Activated naive CD4-positive, alpha-beta T cell treated with anti-CD3 and anti-CD28 coated beads, Interleukin-2, amount 50 U/mL, for 72 hours (primary cell): ENCODE measurements at regions not wholly inside any gene's neighbourhood (a gene's known extent, or its start where the extent isn't known, plus 50 kb on each side); places are given as distances from the start of the nearest gene placed in this dataset.

Experiments used
- ATAC-seq, 2 donors: fragments of 150-1000 bp; cut with Tn5 transposase; 2 replicates each; pipeline ENCODE4 v1.10.0; 2021; ENCODE audit warnings: mild to moderate bottlenecking in 2 of 2, moderate library complexity in 2 of 2
- DNase-seq, 2 donors: peaks; one replicate each; pipeline ENCODE4 v3.0.0; 2021 to 2022; ENCODE audit warnings: low spot score in 2 of 2
- H3K27ac Mint-ChIP-seq, 2 donors: one replicate each; pipeline ENCODE4 v1.8.0; 2022; ENCODE audit warnings: mild to moderate bottlenecking in 2 of 2, mixed read lengths in 2 of 2
- H3K36me3 Mint-ChIP-seq, 2 donors: one replicate each; pipeline ENCODE4 v1.8.0; 2022; ENCODE audit warnings: mixed read lengths in 2 of 2
- H3K9me3 Mint-ChIP-seq, 2 donors: one replicate each; pipeline ENCODE4 v1.8.0; 2022; ENCODE audit warnings: mixed read lengths in 2 of 2

GRCh38 chr4:89573656-89574055 lies 263.3 kb downstream of the SNCA start:
- H3K27ac Mint-ChIP-seq = no peak overlapping the region
- no peaks in the 10 kb centered on the region for H3K36me3 Mint-ChIP-seq
- no peaks in the 10 kb centered on the region for H3K9me3 Mint-ChIP-seq
- no peak for DNase-seq
- no peak for ATAC-seq

GRCh38 chr4:89572224-89572858 lies 264.6 kb downstream of the SNCA start:
- DNase-seq = no peak
- H3K36me3 Mint-ChIP-seq = no peaks in the 10 kb centered on the region
- H3K27ac Mint-ChIP-seq = no peak overlapping the region
- H3K9me3 Mint-ChIP-seq = no peaks in the 10 kb centered on the region
- no peak for ATAC-seq

GRCh38 chr4:89570931-89571330 lies 263.3 kb upstream of the GPRIN3 start:
- DNase-seq = no peak
- no peaks in the 10 kb centered on the region for H3K9me3 Mint-ChIP-seq
- H3K27ac Mint-ChIP-seq = no peak overlapping the region
- no peaks in the 10 kb centered on the region for H3K36me3 Mint-ChIP-seq
- ATAC-seq = no peak

- H3K36me3 Mint-ChIP-seq = no peaks in the 10 kb centered on the region
- DNase-seq (no peak), ATAC-seq (no peak)
- no peaks in the 10 kb centered on the region for H3K9me3 Mint-ChIP-seq
- no peak overlapping the region for H3K27ac Mint-ChIP-seq
Measured at GRCh38 chr4:89567936-89568335, 260.3 kb upstream of the GPRIN3 start.

- DNase-seq (no peak), ATAC-seq (peak; percentile 48 to 97)
- no peaks in the 10 kb centered on the region for H3K36me3 Mint-ChIP-seq
- no peak overlapping the region for H3K27ac Mint-ChIP-seq
- H3K9me3 Mint-ChIP-seq = no peaks in the 10 kb centered on the region
Measured at GRCh38 chr4:89563431-89563830, 255.8 kb upstream of the GPRIN3 start.

- no peak for DNase-seq
- Mint-ChIP-seq H3K36me3 (no peaks in the 10 kb centered on the region), H3K9me3 (no peaks in the 10 kb centered on the region), H3K27ac (no peak overlapping the region)
- ATAC-seq = no peak
Measured at GRCh38 chr4:89562746-89563145, 255.1 kb upstream of the GPRIN3 start.

- no peak for DNase-seq
- Mint-ChIP-seq H3K9me3 (no peaks in the 10 kb centered on the region), H3K27ac (no peak overlapping the region), H3K36me3 (no peaks in the 10 kb centered on the region)
- no peak for ATAC-seq
Measured at GRCh38 chr4:89561048-89561447, 253.4 kb upstream of the GPRIN3 start.

GRCh38 chr4:89558147-89558546 lies 250.5 kb upstream of the GPRIN3 start:
- DNase-seq (no peak), ATAC-seq (no peak)
- Mint-ChIP-seq H3K27ac (no peak overlapping the region), H3K9me3 (no peaks in the 10 kb centered on the region), H3K36me3 (no peaks in the 10 kb centered on the region)

- Mint-ChIP-seq H3K9me3 (no peaks in the 10 kb centered on the region), H3K36me3 (no peaks in the 10 kb centered on the region), H3K27ac (no peak overlapping the region)
- DNase-seq = no peak
- ATAC-seq = no peak
Measured at GRCh38 chr4:89556601-89557305, 249.2 kb upstream of the GPRIN3 start.

- no peaks in the 10 kb centered on the region for H3K36me3 Mint-ChIP-seq
- no peaks in the 10 kb centered on the region for H3K9me3 Mint-ChIP-seq
- ATAC-seq = no peak
- no peak for DNase-seq
- H3K27ac Mint-ChIP-seq = no peak overlapping the region
Measured at GRCh38 chr4:89551191-89551590, 243.6 kb upstream of the GPRIN3 start.

- H3K36me3 Mint-ChIP-seq = no peaks in the 10 kb centered on the region
- H3K27ac Mint-ChIP-seq = no peak overlapping the region
- H3K9me3 Mint-ChIP-seq = no peaks in the 10 kb centered on the region
- no peak for ATAC-seq
- no peak for DNase-seq
Measured at GRCh38 chr4:89549907-89550306, 242.3 kb upstream of the GPRIN3 start.

- H3K27ac Mint-ChIP-seq = no peak overlapping the region
- DNase-seq = no peak
- ATAC-seq = no peak
- peaks cover 11 to 15% of the 10 kb centered on the region in 2 donors for H3K36me3 Mint-ChIP-seq
- peaks cover 16 to 18% of the 10 kb centered on the region in 2 donors for H3K9me3 Mint-ChIP-seq
Measured at GRCh38 chr4:89545315-89545714, 237.7 kb upstream of the GPRIN3 start.

GRCh38 chr4:89541998-89542397 lies 234.4 kb upstream of the GPRIN3 start:
- peaks cover 16 to 18% of the 10 kb centered on the region in 2 donors for H3K9me3 Mint-ChIP-seq
- ATAC-seq = no peak
- H3K27ac Mint-ChIP-seq = no peak overlapping the region
- H3K36me3 Mint-ChIP-seq = peaks cover 11 to 15% of the 10 kb centered on the region in 2 donors
- no peak for DNase-seq

GRCh38 chr4:89539797-89540711 lies 232.5 kb upstream of the GPRIN3 start:
- H3K27ac Mint-ChIP-seq = no peak overlapping the region
- peaks cover 20 to 22% of the 10 kb centered on the region in 2 donors for H3K9me3 Mint-ChIP-seq
- H3K36me3 Mint-ChIP-seq = peaks cover 11 to 23% of the 10 kb centered on the region in 2 donors
- DNase-seq = no peak
- ATAC-seq = peak; percentile 44 to 94

- Mint-ChIP-seq H3K36me3 (peaks cover 11 to 23% of the 10 kb centered on the region in 2 donors), H3K9me3 (peaks cover 17 to 19% of the 10 kb centered on the region in 2 donors), H3K27ac (no peak overlapping the region)
- DNase-seq = no peak
- no peak for ATAC-seq
Measured at GRCh38 chr4:89539374-89539773, 231.8 kb upstream of the GPRIN3 start.

GRCh38 chr4:89538886-89539285 lies 231.3 kb upstream of the GPRIN3 start:
- Mint-ChIP-seq H3K27ac (no peak overlapping the region), H3K36me3 (peaks cover 11 to 23% of the 10 kb centered on the region in 2 donors)
- no peak for ATAC-seq

GRCh38 chr4:89538171-89538570 lies 230.6 kb upstream of the GPRIN3 start:
- Mint-ChIP-seq H3K9me3 (peaks cover 8 to 10% of the 10 kb centered on the region in 2 donors), H3K36me3 (peaks cover 5 to 16% of the 10 kb centered on the region in 2 donors), H3K27ac (peak overlapping the region in 1 of 2 donors; percentile 5)
- ATAC-seq (no peak), DNase-seq (no peak)

More at GRCh38 chr4:89538886-89539285, 231.3 kb upstream of the GPRIN3 start:
- DNase-seq = no peak
- peaks cover 14 to 17% of the 10 kb centered on the region in 2 donors for H3K9me3 Mint-ChIP-seq
